ENCODE measurements at regions not wholly inside any gene's neighbourhood (a gene's known extent, or its start where the extent isn't known, plus 50 kb on each side); places are given as distances from the start of the nearest gene placed in this dataset.

- FAIRE-seq (no peak), ATAC-seq (no peak), DNase-seq (no peak)
- H3K27ac ChIP-seq = no peak overlapping the region
- WGBS, 2 donors = 55 to 64% methylated on average over 2 of the region's 2 CpGs
- H3K27me3 ChIP-seq = peaks cover 0 to 4% (median 0%) of the 10 kb centered on the region in 4 donors
- intact Hi-C loops (cut with DNase I) = no loop called here
- H3K4me3 ChIP-seq = no peak overlapping the region
- peaks cover 3 to 10% (median 8%) of the 10 kb centered on the region in 3 donors for H3K4me1 ChIP-seq
- no peaks in the 10 kb centered on the region for H3K9me3 ChIP-seq
- H3K36me3 ChIP-seq = no peaks in the 10 kb centered on the region
- TF ChIP-seq CTCF (IDR thresholded peaks at IDR 0.05) = no peak
Observed at GRCh38 chr3:150317469-150317868, 90.6 kb upstream of the TSC22D2 start.

- no peak for FAIRE-seq
- Histone ChIP-seq H3K9me3 (no peaks in the 10 kb centered on the region), H3K36me3 (no peaks in the 10 kb centered on the region), H3K27me3 (peaks cover 0 to 4% (median 0%) of the 10 kb centered on the region in 4 donors), H3K27ac (no peak overlapping the region), H3K4me1 (peaks cover 3 to 10% (median 8%) of the 10 kb centered on the region in 3 donors), H3K4me3 (no peak overlapping the region)
- no peak for TF ChIP-seq CTCF (IDR thresholded peaks at IDR 0.05)
- no peak for ATAC-seq
- no peak for DNase-seq
- intact Hi-C loops (cut with DNase I) = no loop called here
- WGBS, 2 donors = 22 to 35% methylated on average over 1 of the region's 1 CpG
Observed at GRCh38 chr3:150315721-150316120, 92.4 kb upstream of the TSC22D2 start.

GRCh38 chr3:150314248-150315004 is 93.7 kb upstream of the TSC22D2 start:
- Histone ChIP-seq H3K27me3 (peaks cover 0 to 4% (median 0%) of the 10 kb centered on the region in 4 donors), H3K9me3 (no peaks in the 10 kb centered on the region), H3K36me3 (no peaks in the 10 kb centered on the region), H3K4me3 (no peak overlapping the region), H3K27ac (peak overlapping the region in 2 of 4 donors; percentile 34 to 65), H3K4me1 (peaks cover 3 to 10% (median 8%) of the 10 kb centered on the region in 3 donors)
- WGBS, 2 donors = 20 to 21% methylated on average over 5 of the region's 5 CpGs
- peak; percentile 96 to 99 (median 98) for ATAC-seq
- no peak for TF ChIP-seq CTCF (IDR thresholded peaks at IDR 0.05)
- FAIRE-seq = no peak
- peak in 5 of 6 donors; percentile 55 to 77 (median 67) for DNase-seq
- intact Hi-C loops (cut with DNase I) = no loop called here

- no peaks in the 10 kb centered on the region for H3K27me3 ChIP-seq
- WGBS, 2 donors = 83 to 95% methylated on average over 1 of the region's 1 CpG
- no peaks in the 10 kb centered on the region for H3K9me3 ChIP-seq
- no peak for TF ChIP-seq CTCF (IDR thresholded peaks at IDR 0.05)
- ATAC-seq = no peak
- DNase-seq = no peak
- H3K36me3 ChIP-seq = no peaks in the 10 kb centered on the region
- H3K4me3 ChIP-seq = no peak overlapping the region
- no peak for FAIRE-seq
- H3K27ac ChIP-seq = no peak overlapping the region
- peaks cover 3 to 10% (median 8%) of the 10 kb centered on the region in 3 donors for H3K4me1 ChIP-seq
- intact Hi-C loops (cut with DNase I) = no loop called here
Observed at GRCh38 chr3:150312018-150312657, 96.0 kb upstream of the TSC22D2 start.

- intact Hi-C loops (cut with DNase I) = no loop called here
- TF ChIP-seq CTCF (IDR thresholded peaks at IDR 0.05) = no peak
- Histone ChIP-seq H3K4me3 (no peak overlapping the region), H3K4me1 (peaks cover 3 to 10% (median 8%) of the 10 kb centered on the region in 3 donors), H3K9me3 (no peaks in the 10 kb centered on the region), H3K27ac (no peak overlapping the region), H3K27me3 (no peaks in the 10 kb centered on the region), H3K36me3 (no peaks in the 10 kb centered on the region)
- DNase-seq = no peak
- no peak for FAIRE-seq
- no peak for ATAC-seq
- WGBS, 2 donors = 44 to 60% methylated on average over 1 of the region's 1 CpG
Observed at GRCh38 chr3:150311156-150311555, 96.9 kb upstream of the TSC22D2 start.
